GM12878 (cell line): ENCODE measurements at regions not wholly inside any gene's neighbourhood (a gene's known extent, or its start where the extent isn't known, plus 50 kb on each side); places are given as distances from the start of the nearest gene placed in this dataset.

ENCODE experiments used
- ATAC-seq: fragments of 200-7000 bp; cut with Tn5 transposase; 3 replicates; pipeline ENCODE4 v1.9.1; 2020; ENCODE audit warnings: mild to moderate bottlenecking, moderate library complexity
- BruUV-seq: library from RNA; stranded (reverse); fragments of 400-500 nt; replicated peaks from 2 replicates; lab custom pipeline; 2021; lab: Mats Ljungman, UMichigan
- CTCF ChIA-PET: fragments of 300-600 bp; sonication (Branson Sonifier 250); formaldehyde crosslinking; extraction: SDS; loops from one replicate; lab custom pipeline; 2021; ENCODE audit warnings: inconsistent platforms; lab: Yijun Ruan, JAX
- POLR2A ChIA-PET: fragments of 350-600 bp; formaldehyde crosslinking; extraction: SDS; loops from one replicate; lab custom pipeline; 2021; ENCODE audit warnings: inconsistent platforms; lab: Charles Lee
- RAD21 ChIA-PET: fragments of 300-600 bp; sonication (Branson Sonifier 250); formaldehyde crosslinking; loops from one replicate; lab custom pipeline; 2023; ENCODE audit warnings: antibody characterized with exemption; ENCODE audit not compliant: unreplicated experiment; lab: Charles Lee
- SMC1A ChIA-PET: fragments of 300-600 bp; sonication (Branson Sonifier 250); formaldehyde crosslinking; loops from one replicate; lab custom pipeline; 2023; ENCODE audit not compliant: unreplicated experiment, uncharacterized antibody; lab: Charles Lee
- DNase-seq: peaks from one replicate; pipeline ENCODE4 v3.0.0-alpha.2; 2011; ENCODE audit warnings: low read depth, low spot score
- FAIRE-seq: peaks from 3 replicates; lab custom pipeline; 2011; peaks lifted over from hg19 to GRCh38; lab: Jason Lieb, UNC
- H2AFZ ChIP-seq: 2 replicates; pipeline ENCODE4 v1.6.0; 2011; ENCODE audit warnings: low read depth, low read length, control low read depth; ENCODE audit not compliant: control insufficient read depth
- H3K27ac ChIP-seq: 2 replicates; pipeline ENCODE4 v1.5.1; 2011; ENCODE audit warnings: control low read depth; ENCODE audit not compliant: control insufficient read depth, insufficient read depth
- H3K27me3 ChIP-seq, 2 experiments: replicated peaks in 1 of 2; 2 replicates each; pipeline versions ENCODE4 v1.6.0 to v1.6.1; 2011; ENCODE audit warnings: low read length in 1 of 2; ENCODE audit not compliant: control insufficient read depth in 2 of 2, insufficient read depth in 2 of 2
- H3K36me3 ChIP-seq, 2 experiments: 2 replicates each; pipeline ENCODE4 v1.5.1; 2011; ENCODE audit warnings: low read length in 1 of 2; ENCODE audit not compliant: control insufficient read depth in 2 of 2, insufficient read depth in 2 of 2
- H3K4me1 ChIP-seq: 2 replicates; pipeline ENCODE4 v1.6.1; 2011; ENCODE audit warnings: mild to moderate bottlenecking, low read length, moderate library complexity, mixed read lengths; ENCODE audit not compliant: control insufficient read depth, insufficient read depth
- H3K4me2 ChIP-seq: 2 replicates; pipeline ENCODE4 v1.6.0; 2011; ENCODE audit warnings: control low read depth; ENCODE audit not compliant: control insufficient read depth, insufficient read depth
- H3K4me3 ChIP-seq: fragments of 200-600 bp; sonication (generic); 2 replicates; pipeline ENCODE4 v1.5.1; 2016
- H3K79me2 ChIP-seq: 2 replicates; pipeline ENCODE4 v1.6.0; 2011; ENCODE audit warnings: low read length; ENCODE audit not compliant: control insufficient read depth, insufficient read depth
- H3K9ac ChIP-seq: 2 replicates; pipeline ENCODE4 v1.8.0; 2011; ENCODE audit warnings: low read length, control low read depth, mixed read lengths; ENCODE audit not compliant: control insufficient read depth, insufficient read depth
- H3K9me3 ChIP-seq: replicated peaks from 3 replicates; pipeline ENCODE4 v1.5.1; 2011; ENCODE audit warnings: mild to moderate bottlenecking, low read length; ENCODE audit not compliant: control insufficient read depth, insufficient read depth
- H4K20me1 ChIP-seq: 2 replicates; pipeline ENCODE4 v1.6.0; 2011; ENCODE audit not compliant: control insufficient read depth, insufficient read depth
- BRCA1 ChIP-seq: IDR thresholded peaks from 2 replicates; pipeline ENCODE4 v1.6.1; 2011; ENCODE audit warnings: low read depth, low read length, improper control_type of control experiment
- CBX3 ChIP-seq: fragments of 200-600 bp; sonication (generic); IDR thresholded peaks from 2 replicates; pipeline ENCODE4 v1.6.1; 2016; ENCODE audit warnings: low read depth, borderline replicate concordance
- CEBPB ChIP-seq, 2 experiments: fragments of 150-350 bp in 1 of 2; IDR thresholded peaks; 2 replicates each; pipeline ENCODE4 v1.6.1; 2012 to 2014; ENCODE audit warnings: low read depth in 2 of 2, low read length in 2 of 2, borderline replicate concordance in 1 of 2, inconsistent platforms in 1 of 2
- HDAC6 ChIP-seq: fragments of 200-600 bp; sonication (generic); IDR thresholded peaks from one replicate; pipeline ENCODE4 v1.8.0; 2017; ENCODE audit warnings: antibody characterized with exemption; ENCODE audit not compliant: unreplicated experiment
- HSF1 ChIP-seq: fragments of 150-350 bp; IDR thresholded peaks from 2 replicates; pipeline ENCODE4 v1.6.1; 2014; ENCODE audit warnings: mild to moderate bottlenecking, low read depth, low read length
- IRF3 ChIP-seq: fragments of 450-650 bp; IDR thresholded peaks from 2 replicates; pipeline ENCODE4 v1.6.1; 2014; ENCODE audit warnings: mild to moderate bottlenecking
- IRF5 ChIP-seq: fragments of 450-650 bp; IDR thresholded peaks from 2 replicates; pipeline ENCODE4 v1.6.1; 2017; ENCODE audit warnings: borderline replicate concordance
- MEF2A ChIP-seq: IDR thresholded peaks from 2 replicates; pipeline ENCODE4 v1.6.1; 2011; ENCODE audit warnings: low read depth, mild to moderate bottlenecking, low read length, moderate library complexity; ENCODE audit not compliant: insufficient read depth
- RAD51 ChIP-seq: fragments of 450-650 bp; IDR thresholded peaks from 2 replicates; pipeline ENCODE4 v1.6.1; 2016; ENCODE audit warnings: moderate library complexity, mild to moderate bottlenecking, inconsistent platforms
- SMAD1 ChIP-seq: fragments of 450-650 bp; IDR thresholded peaks from 2 replicates; pipeline ENCODE4 v1.6.1; 2018; ENCODE audit warnings: mild to moderate bottlenecking, low read depth; ENCODE audit not compliant: partially characterized antibody
- SUZ12 ChIP-seq: fragments of 200-600 bp; sonication (generic); IDR thresholded peaks from one replicate; pipeline ENCODE4 v1.6.1; 2018; ENCODE audit warnings: antibody characterized with exemption, mild to moderate bottlenecking; ENCODE audit not compliant: unreplicated experiment
- WRNIP1 ChIP-seq: IDR thresholded peaks from 2 replicates; pipeline ENCODE4 v1.6.1; 2011; ENCODE audit warnings: low read depth, low read length, improper control_type of control experiment, borderline replicate concordance
- WGBS: methylation state at CpG from one replicate; pipeline ENCODE4 v1.1.6; 2016; ENCODE audit warnings: low lambda C conversion rate; ENCODE audit not compliant: insufficient replicate concordance, insufficient coverage; ENCODE audit errors: missing lambda C conversion rate; 5-methylcytosine and 5-hydroxymethylcytosine counted together
- in situ Hi-C: fragments of 300-500 bp; cut with MboI; formaldehyde crosslinking; loops from 9 replicates; pipeline ENCODE4 v1.14.3; 2018; ENCODE audit warnings: mixed read lengths
- intact Hi-C: fragments of 100-400 bp; cut with micrococcal nuclease; formaldehyde crosslinking; loops from one replicate; pipeline ENCODE4 v1.14.2; 2022; ENCODE audit not compliant: unreplicated experiment

GRCh38 chr4:66926687-66927086 lies 618.6 kb downstream of the CENPC start:
- H3K79me2 ChIP-seq = no peaks in the 10 kb centered on the region
- intact Hi-C loops = no loop called here
- no TSS peak for BruUV-seq
- ChIA-PET SMC1A (no interaction called here), RAD21 (no interaction called here), CTCF (no interaction called here)
- no peak overlapping the region for H3K4me2 ChIP-seq
- FAIRE-seq (no peak), DNase-seq (no peak), ATAC-seq (no peak)
- H3K4me1 ChIP-seq = no peaks in the 10 kb centered on the region
- in situ Hi-C loops = no loop called here
- H3K9me3 ChIP-seq = no peaks in the 10 kb centered on the region
- H4K20me1 ChIP-seq = no peaks in the 10 kb centered on the region
- H3K9ac ChIP-seq = no peak overlapping the region
- no peak overlapping the region for H2AFZ ChIP-seq
- no peak overlapping the region for H3K27ac ChIP-seq
- H3K27me3 ChIP-seq = no peaks in the 10 kb centered on the region
- no peak overlapping the region for H3K4me3 ChIP-seq
- WGBS = 22% methylated on average over 3 of the region's 3 CpGs
- TF ChIP-seq RAD51 (no peak), MEF2A (no peak), HSF1 (no peak), CEBPB (IDR thresholded peaks at IDR 0.05; ENCODE audit: borderline replicate concordance in 1 of 2, low read depth in 2 of 2, low read length in 2 of 2) (no peak), IRF5 (no peak), CBX3 (no peak), BRCA1 (no peak), SMAD1 (no peak), WRNIP1 (no peak), SUZ12 (no peak), IRF3 (no peak), HDAC6 (no peak)
- TF ChIP-seq, all 136 proteins: peak for 0
- POLR2A ChIA-PET = no interaction called here
- no peaks in the 10 kb centered on the region for H3K36me3 ChIP-seq
